ENCODE measurements at regions not wholly inside any gene's neighbourhood (a gene's known extent, or its start where the extent isn't known, plus 50 kb on each side); places are given as distances from the start of the nearest gene placed in this dataset.

DNA sequence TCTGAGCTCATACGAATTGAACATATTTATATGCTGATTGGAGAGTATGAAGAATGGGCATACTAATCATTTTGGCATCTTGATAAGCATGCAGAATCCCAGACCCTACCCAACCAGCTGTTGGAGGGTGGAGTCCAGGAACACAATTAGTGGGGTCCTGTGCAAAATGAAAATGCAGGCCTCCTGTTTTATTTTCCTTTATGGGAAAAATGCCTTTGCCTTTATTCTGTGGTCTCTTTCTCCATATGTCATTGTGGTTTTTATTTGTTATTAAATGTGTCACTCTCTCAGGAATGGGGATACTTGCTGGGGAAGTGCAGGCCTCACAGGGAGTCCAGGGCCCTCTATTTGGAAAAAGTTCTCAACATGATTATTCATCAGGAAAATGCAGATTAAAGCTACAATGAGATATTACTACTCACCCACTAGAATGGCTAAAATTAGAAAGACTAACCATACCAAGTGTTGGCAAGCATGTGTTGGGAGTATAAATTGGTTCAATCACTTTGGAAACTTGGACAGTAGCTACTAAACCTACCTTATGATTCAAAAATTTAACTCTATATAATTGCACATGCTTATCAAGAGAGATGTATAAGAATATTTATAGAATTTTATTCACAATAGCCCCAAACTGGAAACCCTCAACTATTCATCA, 185.1 kb upstream of the FOXN2 start:
- 78% methylated on average over 1 of the region's 1 CpG; no CpG with 5 or more reads in 1 of the 2 donors for WGBS, 2 donors (ENCODE audit: low coverage in 1 of 2)
- Histone ChIP-seq H3K27ac (no peak overlapping the region), H3K36me3 (no peaks in the 10 kb centered on the region), H3K4me1 (peaks cover 0 to 16% (median 5%) of the 10 kb centered on the region in 3 donors), H3K4me3 (no peak overlapping the region), H3K9me3 (no peaks in the 10 kb centered on the region), H3K27me3 (no peaks in the 10 kb centered on the region)
- TF ChIP-seq, protein P1, sequence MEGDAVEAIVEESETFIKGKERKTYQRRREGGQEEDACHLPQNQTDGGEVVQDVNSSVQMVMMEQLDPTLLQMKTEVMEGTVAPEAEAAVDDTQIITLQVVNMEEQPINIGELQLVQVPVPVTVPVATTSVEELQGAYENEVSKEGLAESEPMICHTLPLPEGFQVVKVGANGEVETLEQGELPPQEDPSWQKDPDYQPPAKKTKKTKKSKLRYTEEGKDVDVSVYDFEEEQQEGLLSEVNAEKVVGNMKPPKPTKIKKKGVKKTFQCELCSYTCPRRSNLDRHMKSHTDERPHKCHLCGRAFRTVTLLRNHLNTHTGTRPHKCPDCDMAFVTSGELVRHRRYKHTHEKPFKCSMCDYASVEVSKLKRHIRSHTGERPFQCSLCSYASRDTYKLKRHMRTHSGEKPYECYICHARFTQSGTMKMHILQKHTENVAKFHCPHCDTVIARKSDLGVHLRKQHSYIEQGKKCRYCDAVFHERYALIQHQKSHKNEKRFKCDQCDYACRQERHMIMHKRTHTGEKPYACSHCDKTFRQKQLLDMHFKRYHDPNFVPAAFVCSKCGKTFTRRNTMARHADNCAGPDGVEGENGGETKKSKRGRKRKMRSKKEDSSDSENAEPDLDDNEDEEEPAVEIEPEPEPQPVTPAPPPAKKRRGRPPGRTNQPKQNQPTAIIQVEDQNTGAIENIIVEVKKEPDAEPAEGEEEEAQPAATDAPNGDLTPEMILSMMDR (IDR thresholded peaks at IDR 0.05): no peak
- TF ChIP-seq POLR2AphosphoS5 (IDR thresholded peaks at IDR 0.05) (no peak), POLR2A (IDR thresholded peaks at IDR 0.05) (no peak), EP300 (IDR thresholded peaks at IDR 0.05) (no peak)
- no peak for ATAC-seq

DNA sequence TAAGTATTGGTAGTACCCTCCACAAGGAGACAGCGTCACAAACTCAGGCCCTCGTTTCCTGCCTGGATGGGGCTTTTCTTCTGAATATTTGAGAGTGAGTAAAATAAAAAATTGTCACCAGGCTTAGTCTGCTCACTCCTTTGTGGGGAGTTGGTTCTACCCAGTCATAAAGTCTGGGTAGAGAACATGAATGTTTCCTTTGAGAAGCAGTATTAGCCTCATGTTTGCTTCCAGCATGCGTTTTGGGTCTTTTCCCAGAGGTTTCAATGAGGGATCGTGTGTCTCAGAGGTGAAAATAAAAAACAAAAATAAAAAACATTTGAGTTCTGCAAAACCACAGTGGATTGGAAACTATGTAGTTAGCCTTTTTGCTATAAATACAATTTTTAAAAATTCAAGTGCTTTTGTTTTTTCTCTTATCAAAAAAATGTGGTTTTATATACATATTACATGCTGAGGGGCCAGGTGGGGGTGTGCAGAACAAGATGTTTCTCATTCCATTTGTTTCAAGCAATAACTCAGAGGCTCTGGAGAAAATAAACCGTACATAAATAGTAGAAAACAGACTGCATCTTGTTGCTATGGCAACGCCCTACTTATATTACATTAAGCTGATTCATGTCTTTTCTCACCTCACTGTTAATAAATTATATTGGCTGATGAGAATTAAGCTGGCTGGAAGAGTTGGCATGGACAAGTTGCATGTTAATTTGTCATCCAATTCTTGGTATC, 182.8 kb upstream of the FOXN2 start:
- H3K4me3 ChIP-seq: no peak overlapping the region
- TF ChIP-seq POLR2A (IDR thresholded peaks at IDR 0.05) (no peak), POLR2AphosphoS5 (IDR thresholded peaks at IDR 0.05) (no peak), EP300 (IDR thresholded peaks at IDR 0.05) (no peak)
- TF ChIP-seq, protein P1 (IDR thresholded peaks at IDR 0.05): no peak
- ATAC-seq: no peak
- H3K4me1 ChIP-seq: peaks cover 0 to 16% (median 5%) of the 10 kb centered on the region in 3 donors
- H3K36me3 ChIP-seq: no peaks in the 10 kb centered on the region
- H3K27ac ChIP-seq: peak overlapping the region in 1 of 4 donors; percentile 21
- H3K9me3 ChIP-seq: no peaks in the 10 kb centered on the region
- WGBS, 2 donors (ENCODE audit: low coverage in 1 of 2): 23 to 42% methylated on average over 4 to 5 of the region's 6 CpGs
- no peaks in the 10 kb centered on the region for H3K27me3 ChIP-seq

DNA sequence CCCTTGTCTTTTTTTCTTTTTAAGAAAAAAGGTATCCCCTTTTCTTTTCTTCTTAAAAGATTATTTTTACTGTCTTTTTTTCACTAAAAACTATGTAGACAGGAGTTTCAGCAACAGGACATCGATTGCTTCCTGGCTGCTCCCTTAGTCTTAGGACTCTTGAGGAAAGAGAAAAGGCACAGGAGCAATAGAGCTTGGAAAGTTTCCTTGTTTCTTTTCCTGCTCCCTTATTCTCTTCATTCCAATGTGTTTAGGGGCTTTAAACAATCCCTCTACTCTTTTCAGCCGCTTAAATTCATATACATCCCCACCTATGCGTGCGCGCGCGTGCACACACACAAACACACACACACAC, 182.2 kb upstream of the FOXN2 start:
- Histone ChIP-seq H3K4me1 (peaks cover 0 to 16% (median 5%) of the 10 kb centered on the region in 3 donors), H3K27ac (no peak overlapping the region), H3K9me3 (no peaks in the 10 kb centered on the region), H3K27me3 (no peaks in the 10 kb centered on the region), H3K4me3 (no peak overlapping the region), H3K36me3 (no peaks in the 10 kb centered on the region)
- 67% methylated on average over 7 of the region's 7 CpGs; no CpG with 5 or more reads in 1 of the 2 donors for WGBS, 2 donors (ENCODE audit: low coverage in 1 of 2)
- TF ChIP-seq EP300 (IDR thresholded peaks at IDR 0.05) (no peak), POLR2AphosphoS5 (IDR thresholded peaks at IDR 0.05) (no peak), POLR2A (IDR thresholded peaks at IDR 0.05) (no peak)
- TF ChIP-seq, protein P1 (IDR thresholded peaks at IDR 0.05): no peak
- no peak for ATAC-seq

DNA sequence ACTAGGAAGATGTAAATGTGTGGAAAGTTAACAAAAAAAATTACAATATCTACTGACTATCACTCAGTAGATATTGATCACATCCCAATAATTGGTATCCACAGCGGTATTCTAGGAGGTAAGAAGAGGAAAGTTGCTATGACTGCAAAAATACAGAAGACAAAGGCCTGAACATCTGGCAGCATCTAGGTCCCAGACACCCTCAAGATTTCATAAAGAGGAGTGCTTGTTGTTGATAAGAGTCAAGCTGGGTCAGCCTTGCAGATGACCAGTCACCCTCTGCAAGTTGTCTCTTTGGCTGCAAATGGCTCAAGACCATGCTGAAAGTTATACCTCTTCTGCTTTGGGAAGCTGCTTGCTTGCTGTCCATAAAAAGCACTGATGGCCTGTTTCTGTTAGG, 179.8 kb upstream of the FOXN2 start:
- Histone ChIP-seq H3K4me1 (peaks cover 0 to 16% (median 5%) of the 10 kb centered on the region in 3 donors), H3K4me3 (no peak overlapping the region), H3K9me3 (no peaks in the 10 kb centered on the region), H3K27me3 (no peaks in the 10 kb centered on the region), H3K36me3 (no peaks in the 10 kb centered on the region), H3K27ac (no peak overlapping the region)
- 58 to 100% methylated on average over 1 of the region's 1 CpG for WGBS, 2 donors (ENCODE audit: low coverage in 1 of 2)
- ATAC-seq: no peak
- TF ChIP-seq POLR2AphosphoS5 (IDR thresholded peaks at IDR 0.05): no peak
- TF ChIP-seq POLR2A (IDR thresholded peaks at IDR 0.05): no peak
- no peak for TF ChIP-seq EP300 (IDR thresholded peaks at IDR 0.05)

DNA sequence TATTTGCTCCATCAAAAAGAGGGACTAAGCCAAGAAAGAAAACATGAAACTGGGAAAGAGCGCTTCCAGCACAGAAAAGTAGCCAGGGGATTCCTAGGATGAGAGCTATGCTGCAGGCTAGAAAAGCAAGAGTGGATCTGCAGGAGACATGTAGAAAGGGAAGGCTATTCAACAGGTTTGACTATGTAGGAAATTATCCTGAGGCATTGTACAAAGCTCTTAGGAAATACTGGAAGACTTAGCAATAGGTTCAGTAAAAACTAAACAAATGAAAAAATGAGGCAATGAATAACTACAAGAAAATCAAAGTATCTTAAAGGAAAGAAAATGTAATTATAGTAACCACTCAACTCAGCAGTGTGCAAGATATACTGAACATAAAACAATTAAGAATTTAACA, 178.7 kb upstream of the FOXN2 start:
- no peak for ATAC-seq
- Histone ChIP-seq H3K9me3 (no peaks in the 10 kb centered on the region), H3K27me3 (no peaks in the 10 kb centered on the region), H3K4me1 (peaks cover 0 to 16% (median 5%) of the 10 kb centered on the region in 3 donors), H3K27ac (no peak overlapping the region), H3K4me3 (no peak overlapping the region), H3K36me3 (no peaks in the 10 kb centered on the region)
- 65 to 67% methylated on average over 1 of the region's 1 CpG for WGBS, 2 donors (ENCODE audit: low coverage in 1 of 2)
- TF ChIP-seq POLR2A (IDR thresholded peaks at IDR 0.05): no peak
- TF ChIP-seq POLR2AphosphoS5 (IDR thresholded peaks at IDR 0.05): no peak
- TF ChIP-seq, protein P1 (IDR thresholded peaks at IDR 0.05): no peak
- no peak for TF ChIP-seq EP300 (IDR thresholded peaks at IDR 0.05)
